SK-N-SH (cell line): ENCODE measurements at regions not wholly inside any gene's neighbourhood (a gene's known extent, or its start where the extent isn't known, plus 50 kb on each side); places are given as distances from the start of the nearest gene placed in this dataset.

Experiments used
- CTCF ChIA-PET: fragments of 300-600, 350-600 bp; formaldehyde crosslinking; extraction: SDS; loops from one replicate; lab custom pipeline; 2021; lab: Yijun Ruan, JAX
- POLR2A ChIA-PET: fragments of 350-600 bp; sonication (Branson Sonifier 250); formaldehyde crosslinking; extraction: SDS; loops from one replicate; lab custom pipeline; 2020; ENCODE audit warnings: antibody characterized with exemption, inconsistent platforms; lab: Yijun Ruan, JAX
- DNase-seq: peaks from one replicate; pipeline ENCODE4 v3.0.0; 2012
- H2AFZ ChIP-seq: fragments of 200-600 bp; sonication (generic); 2 replicates; pipeline ENCODE4 v1.8.1; 2016; ENCODE audit warnings: antibody characterized with exemption, mild to moderate bottlenecking, low read depth
- H3F3A ChIP-seq: fragments of 200-600 bp; sonication (generic); replicated peaks from 2 replicates; pipeline ENCODE3; 2016; ENCODE audit warnings: antibody characterized with exemption, mild to moderate bottlenecking; ENCODE audit not compliant: insufficient read depth
- H3K27ac ChIP-seq, 2 experiments: fragments of 200-500 bp in 1 of 2; fragments of 200-600 bp in 1 of 2; sonication (Bioruptor generic) in 1 of 2; sonication (generic), shearing (Covaris generic) in 1 of 2; 2 replicates each; pipeline versions ENCODE4 v1.5.1 to v1.6.1; 2014 to 2016; ENCODE audit warnings: low read depth in 2 of 2, inconsistent platforms in 1 of 2, low read length in 1 of 2, mild to moderate bottlenecking in 1 of 2, mixed read lengths in 1 of 2
- H3K27me3 ChIP-seq: fragments of 200-600 bp; sonication (generic), shearing (Covaris generic); 2 replicates; pipeline ENCODE4 v1.6.1; 2016; ENCODE audit warnings: mixed run types; ENCODE audit not compliant: insufficient read depth
- H3K36me3 ChIP-seq, 2 experiments: fragments of 200-500 bp in 1 of 2; fragments of 200-600 bp in 1 of 2; sonication (Bioruptor generic) in 1 of 2; sonication (generic) in 1 of 2; replicated peaks in 1 of 2; 2 replicates each; pipeline versions ENCODE3 to v1.5.1; 2014 to 2016; ENCODE audit warnings: low read length in 1 of 2, mild to moderate bottlenecking in 1 of 2; ENCODE audit not compliant: insufficient read depth in 2 of 2, control insufficient read depth in 1 of 2
- H3K4me1 ChIP-seq, 2 experiments: fragments of 200-500 bp in 1 of 2; fragments of 200-600 bp in 1 of 2; sonication (Bioruptor generic) in 1 of 2; sonication (generic), shearing (Covaris generic) in 1 of 2; 2 replicates each; pipeline versions ENCODE4 v1.5.1 to v1.6.1; 2014 to 2016; ENCODE audit warnings: low read depth in 1 of 2, low read length in 1 of 2, mixed run types in 1 of 2; ENCODE audit not compliant: insufficient read depth in 2 of 2, control insufficient read depth in 1 of 2
- H3K4me2 ChIP-seq: fragments of 200-600 bp; sonication (generic), shearing (Covaris generic); 2 replicates; pipeline ENCODE4 v1.6.1; 2017; ENCODE audit warnings: mixed run types
- H3K4me3 ChIP-seq, 2 experiments: fragments of 200-500 bp in 1 of 2; fragments of 200-600 bp in 1 of 2; sonication (Bioruptor generic) in 1 of 2; sonication (generic), shearing (Covaris generic) in 1 of 2; 2 replicates each; pipeline versions ENCODE4 v1.5.1 to v1.8.1; 2014 to 2016; ENCODE audit warnings: low read depth in 2 of 2, inconsistent platforms in 1 of 2, low read length in 1 of 2, mild to moderate bottlenecking in 1 of 2, mixed read lengths in 1 of 2, moderate library complexity in 1 of 2
- H3K79me2 ChIP-seq: fragments of 200-600 bp; sonication (generic); 2 replicates; pipeline ENCODE4 v1.8.1; 2017; ENCODE audit warnings: mild to moderate bottlenecking; ENCODE audit not compliant: insufficient read depth
- H3K9ac ChIP-seq: fragments of 200-600 bp; sonication (generic); 2 replicates; pipeline ENCODE4 v1.6.1; 2017; ENCODE audit warnings: mixed run types
- H3K9me2 ChIP-seq: fragments of 200-600 bp; sonication (generic); 2 replicates; pipeline ENCODE4 v1.6.1; 2017; ENCODE audit warnings: mixed run types
- H3K9me3 ChIP-seq: fragments of 200-600 bp; sonication (generic); 2 replicates; pipeline ENCODE4 v1.6.1; 2017; ENCODE audit warnings: mixed run types, mild to moderate bottlenecking, moderate library complexity
- H4K20me1 ChIP-seq: fragments of 200-600 bp; sonication (generic); 2 replicates; pipeline ENCODE4 v1.6.1; 2017; ENCODE audit warnings: mild to moderate bottlenecking, mixed run types; ENCODE audit not compliant: insufficient read depth
- ELF1 ChIP-seq: IDR thresholded peaks from 2 replicates; pipeline ENCODE4 v1.4.0; 2012
- EP300 ChIP-seq, 2 experiments: IDR thresholded peaks; 2 replicates each; pipeline versions ENCODE4 v1.4.0 to v1.6.1; 2012; ENCODE audit warnings: borderline replicate concordance in 1 of 2, low read depth in 1 of 2, low read length in 1 of 2
- FOSL2 ChIP-seq: IDR thresholded peaks from 2 replicates; pipeline ENCODE4 v1.4.0; 2012; ENCODE audit warnings: low read depth, mild to moderate bottlenecking, moderate library complexity, borderline replicate concordance
- GABPA ChIP-seq: IDR thresholded peaks from 2 replicates; pipeline ENCODE4 v1.4.0; 2012; ENCODE audit warnings: low read depth, mild to moderate bottlenecking
- GATA2 ChIP-seq: sonication (generic); formaldehyde crosslinking; IDR thresholded peaks from 2 replicates; pipeline ENCODE4 v1.5.0; 2020; ENCODE audit warnings: mild to moderate bottlenecking, missing genetic modification reagents
- MAX ChIP-seq: IDR thresholded peaks from 2 replicates; pipeline ENCODE4 v1.4.0; 2012; ENCODE audit warnings: low read depth
- MEF2A ChIP-seq: IDR thresholded peaks from 2 replicates; pipeline ENCODE4 v1.4.0; 2012; ENCODE audit warnings: low read depth, borderline replicate concordance
- MXI1 ChIP-seq: IDR thresholded peaks from 2 replicates; pipeline ENCODE4 v1.6.1; 2012; ENCODE audit warnings: mild to moderate bottlenecking, low read depth, low read length, improper control_type of control experiment
- RAD21 ChIP-seq: IDR thresholded peaks from 2 replicates; pipeline ENCODE4 v1.6.1; 2012; ENCODE audit warnings: mild to moderate bottlenecking, low read length
- RCOR1 ChIP-seq: fragments of 150-350 bp; IDR thresholded peaks from 2 replicates; pipeline ENCODE4 v1.6.1; 2017; ENCODE audit warnings: antibody characterized with exemption, low read length
- RFX5 ChIP-seq: IDR thresholded peaks from 2 replicates; pipeline ENCODE4 v1.6.1; 2012; ENCODE audit warnings: mild to moderate bottlenecking, improper control_type of control experiment, low read length
- RXRA ChIP-seq: IDR thresholded peaks from 2 replicates; pipeline ENCODE4 v1.4.0; 2012; ENCODE audit warnings: low read depth, mild to moderate bottlenecking, borderline replicate concordance
- SMC3 ChIP-seq: IDR thresholded peaks from 2 replicates; pipeline ENCODE4 v1.6.1; 2012; ENCODE audit warnings: low read depth, low read length, improper control_type of control experiment
- TAF1 ChIP-seq: IDR thresholded peaks from 2 replicates; pipeline ENCODE4 v1.6.1; 2012; ENCODE audit warnings: low read depth, mild to moderate bottlenecking, low read length, moderate library complexity, borderline replicate concordance
- TCF12 ChIP-seq: IDR thresholded peaks from 2 replicates; pipeline ENCODE4 v1.4.0; 2012
- TEAD4 ChIP-seq: IDR thresholded peaks from 2 replicates; pipeline ENCODE4 v1.4.0; 2012; ENCODE audit warnings: mild to moderate bottlenecking, borderline replicate concordance; ENCODE audit not compliant: insufficient read depth
- USF2 ChIP-seq: fragments of 150-350 bp; IDR thresholded peaks from 2 replicates; pipeline ENCODE4 v1.6.1; 2017; ENCODE audit warnings: antibody characterized with exemption, low read length, low read depth, borderline replicate concordance
- ZBTB33 ChIP-seq: IDR thresholded peaks from 2 replicates; pipeline ENCODE4 v1.4.0; 2012; ENCODE audit warnings: low read depth, borderline replicate concordance
- TF ChIP-seq, protein P1 (sequence below): fragments of 150-350 bp; IDR thresholded peaks from 2 replicates; pipeline ENCODE4 v1.6.1; 2016; ENCODE audit warnings: mild to moderate bottlenecking, low read depth, low read length

DNA sequence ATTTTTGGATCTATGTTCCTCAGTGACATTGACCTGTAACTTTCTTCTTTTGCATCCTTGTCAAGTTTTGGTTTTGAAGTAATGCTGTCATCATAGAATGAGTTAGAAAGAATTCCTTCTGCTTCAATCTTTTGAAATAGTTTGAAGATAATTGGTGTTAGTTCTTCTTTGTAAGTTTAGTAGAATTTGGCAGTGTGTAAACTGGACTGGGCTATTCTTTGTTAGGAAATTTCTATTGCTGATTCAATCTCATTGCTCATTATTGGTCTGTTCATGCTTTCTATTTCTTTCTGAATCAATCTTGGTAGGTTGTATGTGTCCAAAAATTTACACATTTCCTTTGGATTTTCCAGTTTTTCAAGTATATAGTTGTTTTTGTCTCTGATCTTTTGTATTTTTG lies 101.7 kb upstream of the SPRY2 start:
- peaks cover 2 to 4% of the 10 kb centered on the region in 2 experiments; a peak in 3 of 4 replicates for H3K4me1 ChIP-seq
- no peak overlapping the region for H3K9ac ChIP-seq
- TF ChIP-seq RAD21 (no peak), TAF1 (no peak), RFX5 (no peak), RCOR1 (no peak), ELF1 (no peak), SMC3 (no peak), EP300 (IDR thresholded peaks at IDR 0.05; ENCODE audit: borderline replicate concordance in 1 of 2, low read depth in 1 of 2, low read length in 1 of 2) (no peak), TEAD4 (no peak), MXI1 (no peak)
- CTCF ChIA-PET: no interaction called here
- H3K9me2 ChIP-seq: no peaks in the 10 kb centered on the region
- H3K4me3 ChIP-seq: no peak overlapping the region
- H3F3A ChIP-seq: no peaks in the 10 kb centered on the region
- H3K27ac ChIP-seq: no peak overlapping the region
- H3K79me2 ChIP-seq: no peaks in the 10 kb centered on the region
- H4K20me1 ChIP-seq: no peaks in the 10 kb centered on the region
- no peaks in the 10 kb centered on the region for H3K27me3 ChIP-seq
- no peak for DNase-seq
- POLR2A ChIA-PET: no interaction called here
- no peak overlapping the region for H3K4me2 ChIP-seq
- H3K9me3 ChIP-seq: no peaks in the 10 kb centered on the region
- H2AFZ ChIP-seq: no peak overlapping the region
- no peaks in the 10 kb centered on the region for H3K36me3 ChIP-seq

DNA sequence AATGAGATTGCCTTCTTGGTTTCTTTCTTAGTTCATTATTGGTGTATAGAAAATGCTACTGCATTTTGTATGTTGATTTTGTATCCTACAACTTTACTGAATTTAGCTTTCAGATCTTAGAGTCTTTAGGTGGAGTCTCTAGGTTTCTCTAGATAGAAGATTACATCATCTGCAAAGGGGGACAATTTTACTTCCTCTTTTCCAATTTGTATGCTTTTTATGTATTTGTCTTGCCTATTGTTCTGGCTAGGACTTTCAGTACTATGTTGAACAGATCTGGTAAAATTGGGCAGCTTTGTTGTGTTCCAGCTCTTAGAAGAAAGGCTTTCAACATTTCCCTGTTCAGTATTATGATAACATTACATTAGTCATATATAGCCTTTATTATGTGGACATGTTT lies 101.0 kb upstream of the SPRY2 start:
- Histone ChIP-seq H3K9ac (no peak overlapping the region), H3K27ac (no peak overlapping the region), H3K4me3 (no peak overlapping the region), H3K79me2 (no peaks in the 10 kb centered on the region), H2AFZ (no peak overlapping the region), H3F3A (peaks cover 4% of the 10 kb centered on the region), H3K4me1 (peaks cover 6 to 8% of the 10 kb centered on the region in 2 experiments; a peak in 3 of 4 replicates), H3K9me3 (no peaks in the 10 kb centered on the region), H4K20me1 (no peaks in the 10 kb centered on the region), H3K27me3 (no peaks in the 10 kb centered on the region), H3K9me2 (no peaks in the 10 kb centered on the region), H3K4me2 (no peak overlapping the region), H3K36me3 (no peaks in the 10 kb centered on the region)
- CTCF ChIA-PET: no interaction called here
- POLR2A ChIA-PET: no interaction called here
- DNase-seq: no peak
- TF ChIP-seq GABPA (no peak), MEF2A (no peak), RXRA (no peak), ZBTB33 (no peak), GATA2 (CRISPR knock-in tag) (no peak), TCF12 (no peak), MAX (no peak), TAF1 (no peak), EP300 (IDR thresholded peaks at IDR 0.05; ENCODE audit: borderline replicate concordance in 1 of 2, low read depth in 1 of 2, low read length in 1 of 2) (no peak), USF2 (no peak), RCOR1 (no peak), FOSL2 (no peak), ELF1 (no peak)
- TF ChIP-seq, protein P1, sequence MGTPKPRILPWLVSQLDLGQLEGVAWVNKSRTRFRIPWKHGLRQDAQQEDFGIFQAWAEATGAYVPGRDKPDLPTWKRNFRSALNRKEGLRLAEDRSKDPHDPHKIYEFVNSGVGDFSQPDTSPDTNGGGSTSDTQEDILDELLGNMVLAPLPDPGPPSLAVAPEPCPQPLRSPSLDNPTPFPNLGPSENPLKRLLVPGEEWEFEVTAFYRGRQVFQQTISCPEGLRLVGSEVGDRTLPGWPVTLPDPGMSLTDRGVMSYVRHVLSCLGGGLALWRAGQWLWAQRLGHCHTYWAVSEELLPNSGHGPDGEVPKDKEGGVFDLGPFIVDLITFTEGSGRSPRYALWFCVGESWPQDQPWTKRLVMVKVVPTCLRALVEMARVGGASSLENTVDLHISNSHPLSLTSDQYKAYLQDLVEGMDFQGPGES: no peak
